ENCODE measurements at regions not wholly inside any gene's neighbourhood (a gene's known extent, or its start where the extent isn't known, plus 50 kb on each side); places are given as distances from the start of the nearest gene placed in this dataset.
"Not testable (repeated sequence)": the region's sequence is repeated elsewhere in the genome, so short reads cannot be mapped to it uniquely, and the experiment has no call there.

- DNase-seq (ENCODE audit: low spot score) = no peak
Observed at GRCh38 chr1:188715566-188715965, 1762.1 kb downstream of the BRINP3 start.

GRCh38 chr1:188719735-188720134 lies 1757.9 kb downstream of the BRINP3 start:
- DNase-seq (ENCODE audit: low spot score) = no peak

- DNase-seq (ENCODE audit: low spot score) = no peak
Observed at GRCh38 chr1:188723332-188724020, 1754.2 kb downstream of the BRINP3 start.

GRCh38 chr1:188729039-188729438 lies 1748.6 kb downstream of the BRINP3 start:
- DNase-seq (ENCODE audit: low spot score) = no peak

GRCh38 chr1:188735567-188735966 lies 1742.1 kb downstream of the BRINP3 start:
- DNase-seq (ENCODE audit: low spot score) = no peak

GRCh38 chr1:188749275-188749674 lies 1728.4 kb downstream of the BRINP3 start:
- not testable (repeated sequence) for DNase-seq (ENCODE audit: low spot score)

GRCh38 chr1:188752027-188752426 lies 1725.6 kb downstream of the BRINP3 start:
- DNase-seq (ENCODE audit: low spot score) = not testable (repeated sequence)

- not testable (repeated sequence) for DNase-seq (ENCODE audit: low spot score)
Observed at GRCh38 chr1:188757747-188758146, 1719.9 kb downstream of the BRINP3 start.

- no peak for DNase-seq (ENCODE audit: low spot score)
Observed at GRCh38 chr1:188761226-188761625, 1716.4 kb downstream of the BRINP3 start.

GRCh38 chr1:188762166-188762743 lies 1715.4 kb downstream of the BRINP3 start:
- DNase-seq (ENCODE audit: low spot score) = no peak

- no peak for DNase-seq (ENCODE audit: low spot score)
Observed at GRCh38 chr1:188763541-188763940, 1714.1 kb downstream of the BRINP3 start.

GRCh38 chr1:188769181-188769580 lies 1708.5 kb downstream of the BRINP3 start:
- no peak for DNase-seq (ENCODE audit: low spot score)

- DNase-seq (ENCODE audit: low spot score) = no peak
Observed at GRCh38 chr1:188769936-188770335, 1707.7 kb downstream of the BRINP3 start.

GRCh38 chr1:188778578-188778977 lies 1699.1 kb downstream of the BRINP3 start:
- no peak for DNase-seq (ENCODE audit: low spot score)

GRCh38 chr1:188782220-188782841 lies 1695.3 kb downstream of the BRINP3 start:
- peak; percentile 75 for DNase-seq (ENCODE audit: low spot score)

GRCh38 chr1:188794969-188795368 lies 1682.7 kb downstream of the BRINP3 start:
- DNase-seq (ENCODE audit: low spot score) = no peak

GRCh38 chr1:188812153-188812552 lies 1665.5 kb downstream of the BRINP3 start:
- DNase-seq (ENCODE audit: low spot score) = peak; percentile 57

- not testable (repeated sequence) for DNase-seq (ENCODE audit: low spot score)
Observed at GRCh38 chr1:188812836-188813573, 1664.7 kb downstream of the BRINP3 start.

GRCh38 chr1:188817814-188818213 lies 1659.8 kb downstream of the BRINP3 start:
- peak; percentile 5 for DNase-seq (ENCODE audit: low spot score)

- peak; percentile 41 for DNase-seq (ENCODE audit: low spot score)
Observed at GRCh38 chr1:188822248-188822647, 1655.4 kb downstream of the BRINP3 start.

GRCh38 chr1:188825471-188825870 lies 1652.2 kb downstream of the BRINP3 start:
- DNase-seq (ENCODE audit: low spot score) = no peak

GRCh38 chr1:188826800-188827199 lies 1650.9 kb downstream of the BRINP3 start:
- no peak for DNase-seq (ENCODE audit: low spot score)

All from SK-N-DZ (cell line).